GM18861 (cell line): ENCODE measurements at regions not wholly inside any gene's neighbourhood (a gene's known extent, or its start where the extent isn't known, plus 50 kb on each side); places are given as distances from the start of the nearest gene placed in this dataset.

ENCODE experiments used
- ATAC-seq: cut with Tn5 transposase; IDR thresholded peaks from one replicate; pipeline ENCODE4 v1.9.1; 2021; ENCODE audit not compliant: unreplicated experiment

GRCh38 chr5:74956278-74956677, 90.1 kb upstream of the FAM169A start:
- ATAC-seq = no peak

DNA sequence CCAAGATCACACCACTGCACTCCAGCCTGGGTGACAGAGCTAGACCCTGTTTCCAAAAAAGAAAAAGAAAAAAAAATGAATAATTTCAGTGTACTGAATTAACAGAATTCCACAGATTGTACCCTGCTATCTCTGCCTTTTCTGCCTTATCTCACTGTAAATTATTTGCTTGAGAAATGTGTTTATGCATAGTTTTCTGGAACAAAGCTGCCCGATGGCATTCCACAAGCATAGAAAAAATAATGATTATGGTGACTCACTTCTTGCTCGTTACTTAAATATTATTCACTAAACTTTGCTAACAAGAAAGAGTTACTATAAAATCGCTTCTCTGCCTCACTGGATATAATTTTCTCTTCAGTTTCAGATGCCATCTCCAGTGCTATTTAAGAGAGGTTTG, 88.7 kb upstream of the FAM169A start:
- no peak for ATAC-seq

DNA sequence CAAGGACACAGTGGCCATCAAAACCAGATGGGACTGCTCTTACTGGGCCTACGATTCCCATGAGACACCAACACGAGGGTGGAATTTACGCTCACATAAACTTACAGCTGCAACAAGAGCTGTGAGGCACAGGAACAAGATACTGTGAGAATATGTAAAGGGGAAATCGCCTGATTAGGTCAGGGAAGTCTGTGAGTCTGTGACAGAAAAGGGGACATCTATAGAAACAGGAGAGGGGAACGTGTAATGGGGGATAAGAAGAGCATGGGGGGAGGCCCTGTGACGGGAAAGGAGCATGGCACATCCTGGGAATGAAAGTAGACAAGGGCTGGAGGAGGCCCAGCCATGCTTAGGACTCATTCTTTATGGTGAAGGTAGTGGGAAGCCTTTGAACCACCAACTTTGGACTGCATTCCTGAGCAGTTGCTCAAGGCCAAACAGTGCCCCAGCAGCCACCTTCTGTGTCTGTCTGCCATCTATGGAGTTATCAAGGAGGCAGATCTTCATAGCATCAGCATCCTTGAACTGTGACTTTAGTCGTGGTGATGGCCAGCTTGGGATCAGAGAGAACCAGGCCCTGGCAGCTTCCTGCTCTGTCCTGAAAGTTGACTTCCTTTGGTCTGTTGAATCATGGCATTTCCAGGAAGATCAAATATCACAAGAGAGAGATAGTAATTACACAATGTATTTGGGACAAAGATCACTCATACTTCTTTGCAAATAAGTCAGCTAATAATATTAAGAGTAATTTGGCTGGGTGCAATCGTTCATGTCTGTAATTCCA, 87.9 kb upstream of the FAM169A start:
- ATAC-seq = no peak

- no peak for ATAC-seq
Measured at GRCh38 chr5:74953554-74953936, 87.4 kb upstream of the FAM169A start.

GRCh38 chr5:74952406-74952805, 86.2 kb upstream of the FAM169A start:
- no peak for ATAC-seq

DNA sequence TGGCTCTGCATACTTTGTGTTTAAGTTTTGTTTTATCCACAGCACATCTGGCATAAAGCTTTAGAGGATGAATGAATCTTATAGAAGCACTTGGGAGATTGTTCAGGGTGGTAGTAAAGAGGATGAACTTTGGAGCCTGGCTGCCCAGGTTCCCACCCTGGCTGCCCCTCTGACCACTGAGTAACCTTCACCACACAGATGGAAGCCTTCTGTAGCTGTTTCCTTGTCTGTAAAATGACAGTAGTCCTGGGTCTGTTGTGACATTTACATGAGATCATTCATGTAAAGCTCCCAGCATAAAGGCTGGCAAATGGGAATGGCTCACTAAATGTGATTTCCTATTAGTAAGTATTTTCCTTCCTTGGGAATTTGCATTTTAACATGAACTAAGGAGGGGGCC, 85.7 kb upstream of the FAM169A start:
- ATAC-seq = no peak

DNA sequence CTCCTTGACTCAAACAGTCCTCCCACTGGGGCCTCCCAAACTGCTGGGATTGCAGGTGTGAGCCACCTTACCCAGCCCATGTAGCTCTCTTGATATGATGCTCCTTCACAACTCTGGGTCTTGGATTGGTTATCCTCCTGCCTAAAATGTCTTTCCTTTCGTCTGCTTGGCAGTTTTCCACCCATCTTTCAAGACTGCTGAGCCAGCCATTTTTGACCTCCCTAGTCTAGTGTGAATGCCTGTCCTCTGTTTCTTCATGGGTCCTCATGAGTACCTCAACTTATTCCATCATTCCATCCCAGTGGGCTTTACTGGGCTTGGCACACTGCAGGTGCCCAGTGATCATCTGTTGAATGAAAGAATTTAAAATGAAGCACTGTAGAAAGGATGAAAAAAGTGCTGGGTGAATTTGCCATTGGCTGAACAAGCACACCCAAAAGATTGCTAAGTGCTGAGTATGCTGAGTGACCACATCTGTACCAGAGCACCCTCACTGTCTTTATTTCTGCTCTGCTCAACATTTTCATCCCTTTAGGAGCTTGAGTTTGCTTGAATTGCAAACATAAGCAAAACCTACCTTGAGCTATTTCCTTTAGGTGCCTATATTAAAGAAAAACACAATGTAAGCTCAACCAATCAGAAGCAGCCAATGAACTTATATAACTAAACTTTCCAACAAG, 84.8 kb upstream of the FAM169A start:
- no peak for ATAC-seq

GRCh38 chr5:74949976-74950375, 83.8 kb upstream of the FAM169A start:
- no peak for ATAC-seq

- no peak for ATAC-seq
Measured at GRCh38 chr5:74948031-74948546, 81.9 kb upstream of the FAM169A start.

GRCh38 chr5:74946471-74946870, 80.3 kb upstream of the FAM169A start:
- no peak for ATAC-seq

GRCh38 chr5:74945561-74946165, 79.5 kb upstream of the FAM169A start:
- peak; percentile 67 for ATAC-seq

DNA sequence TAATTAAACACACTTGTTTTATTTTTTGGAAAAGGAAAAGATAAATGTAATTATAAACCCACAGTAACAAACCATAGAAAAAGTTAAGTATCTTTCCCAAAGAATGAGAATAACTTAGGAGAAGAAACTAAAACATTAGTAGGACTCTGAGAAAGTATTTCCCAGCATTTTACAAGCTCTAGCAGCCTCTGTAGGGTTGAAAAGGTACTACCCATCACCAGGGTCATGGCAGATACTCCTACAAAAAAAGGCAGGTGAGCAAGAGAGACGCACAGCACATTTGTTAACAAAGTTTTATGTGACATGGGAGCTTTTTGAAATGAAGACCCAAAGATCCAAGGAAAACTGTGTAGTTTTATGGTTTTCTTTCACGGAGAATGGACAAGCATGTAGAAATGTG, 77.7 kb upstream of the FAM169A start:
- no peak for ATAC-seq

- ATAC-seq = no peak
Measured at GRCh38 chr5:74942622-74943286, 76.6 kb upstream of the FAM169A start.

GRCh38 chr5:74940782-74941353, 74.7 kb upstream of the FAM169A start:
- no peak for ATAC-seq

DNA sequence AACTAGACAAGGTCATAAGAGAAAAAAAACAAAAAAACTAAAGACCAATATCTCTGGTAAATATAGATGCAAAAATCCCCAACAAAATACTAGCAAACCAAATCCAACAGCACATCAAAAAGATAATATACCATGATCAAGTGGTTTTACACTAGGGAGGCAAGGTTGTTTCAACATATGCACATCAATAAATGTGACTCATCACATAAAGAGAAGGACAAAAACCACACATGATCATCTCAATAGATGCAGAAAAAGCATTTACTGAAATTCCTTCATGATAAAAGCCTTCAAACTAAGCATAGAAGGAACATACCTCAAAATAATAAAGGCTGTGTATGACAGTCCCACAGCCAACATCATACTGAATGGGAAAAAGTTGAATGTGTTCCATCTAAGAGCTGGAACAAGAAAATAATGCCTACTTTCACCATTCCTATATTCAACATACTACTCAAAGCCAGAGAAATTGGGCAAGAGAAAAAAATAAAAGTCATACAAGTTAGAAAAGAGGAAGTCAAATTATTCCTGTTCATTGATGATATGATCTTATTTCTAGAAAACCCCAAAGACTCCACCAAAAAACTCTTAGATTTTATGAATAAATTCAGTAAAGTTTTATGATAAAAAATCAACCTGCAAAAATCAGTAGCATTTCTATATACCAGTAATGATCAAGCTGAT, 72.2 kb upstream of the FAM169A start:
- ATAC-seq = no peak

GRCh38 chr5:74935752-74936091, 69.5 kb upstream of the FAM169A start:
- ATAC-seq = no peak

- ATAC-seq = no peak
Measured at GRCh38 chr5:74934949-74935751, 69.0 kb upstream of the FAM169A start.

GRCh38 chr5:74927336-74927735, 61.1 kb upstream of the FAM169A start:
- no peak for ATAC-seq

DNA sequence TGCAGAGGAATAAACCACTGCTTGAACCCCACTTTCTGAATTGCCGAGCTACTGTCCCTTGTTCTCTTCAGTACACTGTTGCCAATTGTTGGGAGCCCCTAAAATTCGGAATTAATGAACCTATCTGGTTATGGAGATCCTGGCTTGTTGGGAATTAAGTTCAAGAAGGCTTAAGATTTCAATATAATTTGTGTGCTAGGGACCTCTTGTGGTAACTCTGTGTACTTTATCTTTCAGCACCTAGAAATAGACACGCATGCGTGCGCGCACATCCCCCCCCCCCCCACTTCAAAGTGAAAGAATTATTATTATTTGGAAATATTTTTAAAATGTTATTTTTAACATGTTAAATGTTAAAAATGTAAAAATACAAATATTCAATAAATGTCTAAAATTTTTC, 53.3 kb upstream of the FAM169A start:
- no peak for ATAC-seq

DNA sequence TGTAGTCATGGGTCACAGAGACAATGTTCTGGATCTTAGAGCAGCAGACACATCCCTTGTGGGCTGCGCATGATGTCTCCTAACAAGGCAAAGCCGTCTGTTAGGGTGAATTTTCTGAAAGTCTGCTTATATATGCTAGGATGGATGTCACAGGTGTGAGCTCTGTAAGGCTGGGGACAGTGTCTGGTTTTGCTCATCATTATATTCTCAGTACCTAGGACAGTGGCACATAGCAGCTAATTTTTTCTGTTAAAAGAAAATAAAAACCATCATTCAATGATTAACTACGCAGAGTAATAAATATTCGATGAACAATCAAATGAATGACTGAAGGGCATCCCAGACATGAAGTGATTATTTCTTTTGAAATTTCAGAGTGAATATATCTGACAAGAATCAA, 52.9 kb upstream of the FAM169A start:
- ATAC-seq = no peak
